HepG2 (cell line): ENCODE measurements at regions not wholly inside any gene's neighbourhood (a gene's known extent, or its start where the extent isn't known, plus 50 kb on each side); places are given as distances from the start of the nearest gene placed in this dataset.

Experiments
- BCL6 ChIP-seq: IDR thresholded peaks from 2 replicates; pipeline ENCODE4 v1.6.1; 2016; ENCODE audit warnings: missing genetic modification reagents, missing compliant biosample characterization
- CAMTA2 ChIP-seq: sonication (generic); formaldehyde crosslinking; IDR thresholded peaks from 2 replicates; pipeline ENCODE4 v1.4.0; 2020; ENCODE audit warnings: mild to moderate bottlenecking, missing genetic modification reagents, borderline replicate concordance
- ELF3 ChIP-seq: IDR thresholded peaks from 2 replicates; pipeline ENCODE4 v1.6.1; 2016; ENCODE audit warnings: missing genetic modification reagents, missing compliant biosample characterization
- ERF ChIP-seq: IDR thresholded peaks from 2 replicates; pipeline ENCODE4 v1.6.1; 2018; ENCODE audit warnings: missing biosample characterization, missing genetic modification reagents
- MEIS1 ChIP-seq: sonication (generic); formaldehyde crosslinking; IDR thresholded peaks from 2 replicates; pipeline ENCODE4 v1.9.0; 2021; ENCODE audit warnings: mild to moderate bottlenecking, missing genetic modification reagents, moderate library complexity, borderline replicate concordance
- MYC ChIP-seq: sonication (generic); formaldehyde crosslinking; IDR thresholded peaks from 2 replicates; pipeline ENCODE4 v1.9.0; 2021; ENCODE audit warnings: missing genetic modification reagents, borderline replicate concordance
- NAIF1 ChIP-seq: sonication (generic); formaldehyde crosslinking; IDR thresholded peaks from 2 replicates; pipeline ENCODE4 v1.5.0; 2020; ENCODE audit warnings: mild to moderate bottlenecking, missing genetic modification reagents, borderline replicate concordance
- NFE2 ChIP-seq: sonication (generic); formaldehyde crosslinking; IDR thresholded peaks from 2 replicates; pipeline ENCODE4 v1.4.0; 2020; ENCODE audit warnings: missing genetic modification reagents
- NR2F6 ChIP-seq, 2 experiments: IDR thresholded peaks; 2 replicates each; pipeline ENCODE4 v1.6.1; 2016; ENCODE audit warnings: antibody characterized with exemption in 1 of 2, mild to moderate bottlenecking in 1 of 2
- RBFOX2 ChIP-seq: fragments of 200-400 bp; formaldehyde crosslinking; IDR thresholded peaks from 2 replicates; pipeline ENCODE4 v1.6.1; 2017; ENCODE audit warnings: low read depth, mild to moderate bottlenecking, low read length
- SOX5 ChIP-seq: IDR thresholded peaks from 2 replicates; pipeline ENCODE4 v1.6.1; 2016; ENCODE audit warnings: borderline replicate concordance
- ZFAT ChIP-seq: sonication (generic); formaldehyde crosslinking; conservative IDR thresholded peaks from 2 replicates; pipeline ENCODE4 v1.8.1; 2023; ENCODE audit warnings: missing genetic modification reagents, inconsistent platforms
- ZNF264 ChIP-seq: sonication (generic); formaldehyde crosslinking; IDR thresholded peaks from 2 replicates; pipeline ENCODE4 v1.4.0; 2020; ENCODE audit warnings: missing genetic modification reagents
- ZNF484 ChIP-seq: sonication (generic); formaldehyde crosslinking; IDR thresholded peaks from 2 replicates; pipeline ENCODE4 v1.5.1; 2020; ENCODE audit warnings: mild to moderate bottlenecking, low read depth, missing genetic modification reagents, borderline replicate concordance
- ZNF547 ChIP-seq: sonication (generic); formaldehyde crosslinking; IDR thresholded peaks from 2 replicates; pipeline ENCODE4 v1.5.1; 2020; ENCODE audit warnings: mild to moderate bottlenecking, missing genetic modification reagents
- ZNF614 ChIP-seq: IDR thresholded peaks from 2 replicates; pipeline ENCODE4 v1.6.1; 2018; ENCODE audit warnings: missing biosample characterization, missing genetic modification reagents, inconsistent platforms, borderline replicate concordance
- ZNF747 ChIP-seq: sonication (generic); formaldehyde crosslinking; IDR thresholded peaks from 2 replicates; pipeline ENCODE4 v1.8.1; 2023; ENCODE audit warnings: missing genetic modification reagents, mild to moderate bottlenecking, borderline replicate concordance
- TF ChIP-seq, protein P1 (sequence below): sonication (generic); formaldehyde crosslinking; IDR thresholded peaks from 2 replicates; pipeline ENCODE4 v1.5.0; 2020; ENCODE audit warnings: missing genetic modification reagents
- TF ChIP-seq, protein P2 (sequence below): sonication (generic); formaldehyde crosslinking; IDR thresholded peaks from 2 replicates; pipeline ENCODE4 v1.8.1; 2023; ENCODE audit warnings: mild to moderate bottlenecking, missing genetic modification reagents
- TF ChIP-seq, protein P3 (sequence below): sonication (generic); formaldehyde crosslinking; IDR thresholded peaks from 2 replicates; pipeline ENCODE4 v1.4.0; 2020; ENCODE audit warnings: mild to moderate bottlenecking, missing genetic modification reagents
- TF ChIP-seq, protein P4 (sequence below): sonication (generic); formaldehyde crosslinking; IDR thresholded peaks from 2 replicates; pipeline ENCODE4 v1.8.0; 2022; ENCODE audit warnings: missing genetic modification reagents, mild to moderate bottlenecking, borderline replicate concordance
- TF ChIP-seq, protein P5 (sequence below): sonication (generic); formaldehyde crosslinking; IDR thresholded peaks from 2 replicates; pipeline ENCODE4 v1.4.0; 2020; ENCODE audit warnings: missing genetic modification reagents, borderline replicate concordance

DNA sequence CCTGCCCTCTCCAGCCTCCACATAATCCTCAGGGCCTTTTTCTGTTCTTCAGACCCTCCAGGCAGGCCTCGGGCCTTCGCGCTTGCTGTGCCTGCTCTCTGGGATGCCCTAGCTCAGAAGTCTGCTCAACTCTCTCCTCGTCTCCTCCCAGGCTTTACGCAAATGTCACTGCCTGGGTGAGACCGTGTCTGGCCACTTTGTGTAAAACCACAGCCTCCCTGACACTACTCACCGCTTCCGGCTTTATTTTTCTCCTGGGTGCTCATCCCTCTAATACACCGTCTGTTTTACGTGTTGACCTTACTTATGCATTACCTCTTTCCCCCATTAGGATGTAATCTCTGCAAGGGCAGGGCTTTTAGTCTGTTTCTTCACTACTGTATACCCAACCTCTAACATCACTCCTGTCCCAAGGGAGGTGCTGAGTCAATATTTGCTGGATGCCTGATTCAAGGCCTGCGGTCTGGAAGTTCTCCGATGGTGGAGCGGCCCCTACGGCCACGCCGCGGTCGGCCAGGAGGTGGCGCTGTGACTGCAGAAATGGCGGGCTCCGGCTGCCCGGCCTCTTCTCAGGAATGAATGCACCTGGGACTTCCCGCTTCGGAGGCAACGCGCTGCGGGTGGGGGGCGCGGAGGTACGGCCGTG is 58.2 kb upstream of the THY1 start (continued):
- TF ChIP-seq MYC (CRISPR knock-in tag) (peak; percentile 45; the same call in 1 of the 2 replicates), ZNF747 (peak; percentile 44; the same call in 1 of the 2 replicates), NFE2 (no peak), NAIF1 (CRISPR knock-in tag) (no peak), BCL6 (CRISPR knock-in tag) (peak; percentile 89), MEIS1 (peak; percentile 66; the same call in 1 of the 2 replicates), SOX5 (CRISPR knock-in tag) (peak; percentile 77; the same call in 1 of the 2 replicates), ZNF484 (no peak), ERF (CRISPR knock-in tag) (peak; percentile 68), CAMTA2 (peak; percentile 43; the same call in 1 of the 2 replicates), ZNF614 (peak; percentile 94), ZFAT (CRISPR knock-in tag) (no peak), NR2F6 (IDR thresholded peaks at IDR 0.05) (peak; percentile 76), NR2F6 (CRISPR knock-in tag; IDR thresholded peaks at IDR 0.05) (peak; percentile 85), ELF3 (CRISPR knock-in tag) (peak; percentile 36; the same call in 1 of the 2 replicates), ZNF547 (no peak), ZNF264 (CRISPR knock-in tag) (peak; percentile 74), RBFOX2 (no peak)
- TF ChIP-seq, protein P1, sequence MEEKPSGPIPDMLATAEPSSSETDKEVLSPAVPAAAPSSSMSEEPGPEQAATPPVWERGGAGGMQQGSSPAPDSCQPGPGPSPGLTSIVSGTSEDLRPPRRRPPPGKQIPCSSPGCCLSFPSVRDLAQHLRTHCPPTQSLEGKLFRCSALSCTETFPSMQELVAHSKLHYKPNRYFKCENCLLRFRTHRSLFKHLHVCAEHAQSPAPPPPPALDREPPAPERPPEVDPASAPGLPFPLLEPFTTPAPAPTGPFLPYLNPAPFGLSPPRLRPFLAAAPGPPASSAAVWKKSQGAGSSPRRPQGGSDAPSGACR, result no peak
- TF ChIP-seq, protein P2, sequence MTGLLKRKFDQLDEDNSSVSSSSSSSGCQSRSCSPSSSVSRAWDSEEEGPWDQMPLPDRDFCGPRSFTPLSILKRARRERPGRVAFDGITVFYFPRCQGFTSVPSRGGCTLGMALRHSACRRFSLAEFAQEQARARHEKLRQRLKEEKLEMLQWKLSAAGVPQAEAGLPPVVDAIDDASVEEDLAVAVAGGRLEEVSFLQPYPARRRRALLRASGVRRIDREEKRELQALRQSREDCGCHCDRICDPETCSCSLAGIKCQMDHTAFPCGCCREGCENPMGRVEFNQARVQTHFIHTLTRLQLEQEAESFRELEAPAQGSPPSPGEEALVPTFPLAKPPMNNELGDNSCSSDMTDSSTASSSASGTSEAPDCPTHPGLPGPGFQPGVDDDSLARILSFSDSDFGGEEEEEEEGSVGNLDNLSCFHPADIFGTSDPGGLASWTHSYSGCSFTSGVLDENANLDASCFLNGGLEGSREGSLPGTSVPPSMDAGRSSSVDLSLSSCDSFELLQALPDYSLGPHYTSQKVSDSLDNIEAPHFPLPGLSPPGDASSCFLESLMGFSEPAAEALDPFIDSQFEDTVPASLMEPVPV (CRISPR knock-in tag), result 0 out of 2 replicates have a peak, but pooled peaks have one; percentile 55
- TF ChIP-seq, protein P3, sequence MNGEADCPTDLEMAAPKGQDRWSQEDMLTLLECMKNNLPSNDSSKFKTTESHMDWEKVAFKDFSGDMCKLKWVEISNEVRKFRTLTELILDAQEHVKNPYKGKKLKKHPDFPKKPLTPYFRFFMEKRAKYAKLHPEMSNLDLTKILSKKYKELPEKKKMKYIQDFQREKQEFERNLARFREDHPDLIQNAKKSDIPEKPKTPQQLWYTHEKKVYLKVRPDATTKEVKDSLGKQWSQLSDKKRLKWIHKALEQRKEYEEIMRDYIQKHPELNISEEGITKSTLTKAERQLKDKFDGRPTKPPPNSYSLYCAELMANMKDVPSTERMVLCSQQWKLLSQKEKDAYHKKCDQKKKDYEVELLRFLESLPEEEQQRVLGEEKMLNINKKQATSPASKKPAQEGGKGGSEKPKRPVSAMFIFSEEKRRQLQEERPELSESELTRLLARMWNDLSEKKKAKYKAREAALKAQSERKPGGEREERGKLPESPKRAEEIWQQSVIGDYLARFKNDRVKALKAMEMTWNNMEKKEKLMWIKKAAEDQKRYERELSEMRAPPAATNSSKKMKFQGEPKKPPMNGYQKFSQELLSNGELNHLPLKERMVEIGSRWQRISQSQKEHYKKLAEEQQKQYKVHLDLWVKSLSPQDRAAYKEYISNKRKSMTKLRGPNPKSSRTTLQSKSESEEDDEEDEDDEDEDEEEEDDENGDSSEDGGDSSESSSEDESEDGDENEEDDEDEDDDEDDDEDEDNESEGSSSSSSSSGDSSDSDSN (CRISPR knock-in tag), result peak; percentile 60; the same call in 1 of the 2 replicates
- TF ChIP-seq, protein P4, sequence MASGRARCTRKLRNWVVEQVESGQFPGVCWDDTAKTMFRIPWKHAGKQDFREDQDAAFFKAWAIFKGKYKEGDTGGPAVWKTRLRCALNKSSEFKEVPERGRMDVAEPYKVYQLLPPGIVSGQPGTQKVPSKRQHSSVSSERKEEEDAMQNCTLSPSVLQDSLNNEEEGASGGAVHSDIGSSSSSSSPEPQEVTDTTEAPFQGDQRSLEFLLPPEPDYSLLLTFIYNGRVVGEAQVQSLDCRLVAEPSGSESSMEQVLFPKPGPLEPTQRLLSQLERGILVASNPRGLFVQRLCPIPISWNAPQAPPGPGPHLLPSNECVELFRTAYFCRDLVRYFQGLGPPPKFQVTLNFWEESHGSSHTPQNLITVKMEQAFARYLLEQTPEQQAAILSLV (CRISPR knock-in tag), result no peak
- TF ChIP-seq, protein P5, sequence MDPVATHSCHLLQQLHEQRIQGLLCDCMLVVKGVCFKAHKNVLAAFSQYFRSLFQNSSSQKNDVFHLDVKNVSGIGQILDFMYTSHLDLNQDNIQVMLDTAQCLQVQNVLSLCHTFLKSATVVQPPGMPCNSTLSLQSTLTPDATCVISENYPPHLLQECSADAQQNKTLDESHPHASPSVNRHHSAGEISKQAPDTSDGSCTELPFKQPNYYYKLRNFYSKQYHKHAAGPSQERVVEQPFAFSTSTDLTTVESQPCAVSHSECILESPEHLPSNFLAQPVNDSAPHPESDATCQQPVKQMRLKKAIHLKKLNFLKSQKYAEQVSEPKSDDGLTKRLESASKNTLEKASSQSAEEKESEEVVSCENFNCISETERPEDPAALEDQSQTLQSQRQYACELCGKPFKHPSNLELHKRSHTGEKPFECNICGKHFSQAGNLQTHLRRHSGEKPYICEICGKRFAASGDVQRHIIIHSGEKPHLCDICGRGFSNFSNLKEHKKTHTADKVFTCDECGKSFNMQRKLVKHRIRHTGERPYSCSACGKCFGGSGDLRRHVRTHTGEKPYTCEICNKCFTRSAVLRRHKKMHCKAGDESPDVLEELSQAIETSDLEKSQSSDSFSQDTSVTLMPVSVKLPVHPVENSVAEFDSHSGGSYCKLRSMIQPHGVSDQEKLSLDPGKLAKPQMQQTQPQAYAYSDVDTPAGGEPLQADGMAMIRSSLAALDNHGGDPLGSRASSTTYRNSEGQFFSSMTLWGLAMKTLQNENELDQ (CRISPR knock-in tag), result no peak
